CD14-positive monocyte (primary cell): ENCODE measurements at regions not wholly inside any gene's neighbourhood (a gene's known extent, or its start where the extent isn't known, plus 50 kb on each side); places are given as distances from the start of the nearest gene placed in this dataset.

Experiments used
- DNase-seq, 3 donors: peaks; one replicate each; pipeline ENCODE4 v3.0.0-alpha.2; 2011 to 2022
- H2AFZ ChIP-seq: 2 replicates; pipeline ENCODE4 v1.6.0; 2012; ENCODE audit warnings: mild to moderate bottlenecking, low read depth, low read length, inconsistent platforms; ENCODE audit not compliant: insufficient read depth, poor library complexity, severe bottlenecking
- H3K27ac ChIP-seq, 2 donors: 1 replicate in 1 of 2; 2 replicates in 1 of 2; pipeline ENCODE4 v1.5.1; 2012 to 2013; ENCODE audit warnings: low read length in 2 of 2, control low read depth in 1 of 2, inconsistent platforms in 1 of 2, low read depth in 1 of 2, mild to moderate bottlenecking in 1 of 2
- H3K27me3 ChIP-seq, 2 donors: one replicate each; pipeline versions ENCODE4 v1.6.0 to v1.6.1; 2011 to 2013; ENCODE audit warnings: low read length in 2 of 2; ENCODE audit not compliant: control insufficient read depth in 2 of 2, insufficient read depth in 2 of 2
- H3K36me3 ChIP-seq, 2 donors: replicated peaks in 1 of 2; 1 replicate in 1 of 2; 2 replicates in 1 of 2; pipeline versions ENCODE4 v1.5.1 to v1.6.1; 2012 to 2013; ENCODE audit warnings: low read length in 2 of 2, control low read depth in 1 of 2, inconsistent platforms in 1 of 2, mild to moderate bottlenecking in 1 of 2; ENCODE audit not compliant: insufficient read depth in 2 of 2, control insufficient read depth in 1 of 2
- H3K4me1 ChIP-seq, 2 donors: 1 replicate in 1 of 2; 2 replicates in 1 of 2; pipeline versions ENCODE4 v1.5.1 to v1.6.1; 2012 to 2013; ENCODE audit warnings: low read length in 2 of 2, control low read depth in 1 of 2, inconsistent platforms in 1 of 2, mild to moderate bottlenecking in 1 of 2, moderate library complexity in 1 of 2; ENCODE audit not compliant: insufficient read depth in 2 of 2, control insufficient read depth in 1 of 2
- H3K4me2 ChIP-seq: replicated peaks from 2 replicates; pipeline ENCODE3; 2012; ENCODE audit warnings: low read length, moderate library complexity, mild to moderate bottlenecking; ENCODE audit not compliant: poor library complexity, severe bottlenecking; ENCODE audit errors: extremely low read depth
- H3K4me3 ChIP-seq, 3 experiments: fragments of 200-600 bp in 1 of 3; sonication (generic) in 1 of 3; replicated peaks in 1 of 3; 1 replicate in 2 of 3; 2 replicates in 1 of 3; pipeline ENCODE4 v1.5.1; 2011 to 2013; ENCODE audit warnings: low read length in 3 of 3, mild to moderate bottlenecking in 3 of 3, control low read depth in 2 of 3, low read depth in 2 of 3, inconsistent platforms in 1 of 3, moderate library complexity in 1 of 3
- H3K79me2 ChIP-seq: 2 replicates; pipeline ENCODE4 v1.6.0; 2012; ENCODE audit warnings: mild to moderate bottlenecking, control low read depth, inconsistent platforms, low read length, moderate library complexity; ENCODE audit not compliant: insufficient read depth
- H3K9ac ChIP-seq: 2 replicates; pipeline ENCODE4 v1.6.0; 2017; ENCODE audit warnings: low read length, mild to moderate bottlenecking; ENCODE audit not compliant: insufficient read depth, poor library complexity, severe bottlenecking
- H3K9me3 ChIP-seq, 2 donors: replicated peaks in 1 of 2; 1 replicate in 1 of 2; 2 replicates in 1 of 2; pipeline versions ENCODE4 v1.5.1 to v1.6.1; 2012 to 2013; ENCODE audit warnings: low read length in 2 of 2, control low read depth in 1 of 2; ENCODE audit not compliant: control insufficient read depth in 1 of 2, insufficient read depth in 1 of 2
- H4K20me1 ChIP-seq: 2 replicates; pipeline ENCODE4 v1.6.0; 2012; ENCODE audit warnings: mild to moderate bottlenecking, low read length, control low read depth, moderate library complexity; ENCODE audit not compliant: insufficient read depth
- H3K27ac Mint-ChIP-seq, 7 donors: one replicate each; pipeline ENCODE4 v1.8.0; 2020; ENCODE audit warnings: mild to moderate bottlenecking in 7 of 7, mixed read lengths in 7 of 7, moderate library complexity in 6 of 7, inconsistent platforms in 2 of 7
- H3K27me3 Mint-ChIP-seq, 3 donors: one replicate each; pipeline ENCODE4 v1.8.0; 2021 to 2022; ENCODE audit warnings: low read depth in 3 of 3, mild to moderate bottlenecking in 3 of 3, mixed read lengths in 3 of 3, moderate library complexity in 3 of 3, inconsistent platforms in 1 of 3
- H3K36me3 Mint-ChIP-seq, 2 donors: one replicate each; pipeline ENCODE4 v1.8.0; 2020; ENCODE audit warnings: mixed read lengths in 2 of 2, inconsistent platforms in 1 of 2, mild to moderate bottlenecking in 1 of 2
- H3K4me1 Mint-ChIP-seq: one replicate; pipeline ENCODE4 v1.8.0; 2020; ENCODE audit warnings: mild to moderate bottlenecking, mixed read lengths
- H3K4me3 Mint-ChIP-seq, 2 donors: one replicate each; pipeline ENCODE4 v1.8.0; 2020; ENCODE audit warnings: mild to moderate bottlenecking in 2 of 2, mixed read lengths in 2 of 2, moderate library complexity in 1 of 2
- H3K9me3 Mint-ChIP-seq, 7 donors: one replicate each; pipeline ENCODE4 v1.8.0; 2020 to 2022; ENCODE audit warnings: mixed read lengths in 7 of 7, mild to moderate bottlenecking in 6 of 7, moderate library complexity in 6 of 7, inconsistent platforms in 2 of 7
- WGBS: methylation state at CpG from one replicate; pipeline ENCODE4 v1.1.5; 2013; ENCODE audit warnings: missing lambda C conversion rate; ENCODE audit not compliant: insufficient coverage; 5-methylcytosine and 5-hydroxymethylcytosine counted together
- intact Hi-C, 2 donors: fragments of 100-400 bp; cut with micrococcal nuclease; formaldehyde crosslinking; loops; one replicate each; pipeline versions ENCODE4 v1.15.0 to v1.15.1; 2023
- TF ChIP-seq, protein P1 (sequence below): fragments of 200-600 bp; IDR thresholded peaks from one replicate; pipeline ENCODE4 v1.8.0; 2022; ENCODE audit warnings: antibody characterized with exemption, mild to moderate bottlenecking

DNA sequence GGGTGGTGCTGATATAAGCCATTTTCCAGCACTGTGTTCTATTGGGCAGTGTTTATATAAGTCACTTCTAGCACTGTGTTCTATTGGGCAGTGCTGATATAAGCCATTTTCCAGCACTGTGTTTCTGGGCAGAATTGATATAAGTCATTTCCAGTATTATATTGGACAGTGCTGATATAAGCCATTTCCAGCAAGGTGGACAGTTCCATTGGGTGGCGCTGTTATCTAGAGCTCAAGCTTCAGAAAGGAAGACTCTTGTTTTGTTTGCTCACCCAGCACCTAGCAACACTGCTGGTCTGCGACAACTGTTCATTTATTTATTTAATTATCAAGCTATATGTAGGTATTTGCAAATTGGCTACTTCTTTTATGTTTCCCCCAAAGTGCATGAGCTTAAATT is 690.3 kb downstream of the AACS start:
- Histone ChIP-seq H3K4me1 (no peaks in the 10 kb centered on the region), H3K9ac (no peak overlapping the region), H3K79me2 (no peaks in the 10 kb centered on the region), H3K27ac (no peak overlapping the region), H3K9me3 (no peaks in the 10 kb centered on the region), H2AFZ (no peak overlapping the region), H3K4me3 (no peak overlapping the region), H4K20me1 (no peaks in the 10 kb centered on the region), H3K27me3 (no peaks in the 10 kb centered on the region), H3K36me3 (no peaks in the 10 kb centered on the region), H3K4me2 (no peak overlapping the region)
- no CpG with 5 or more reads among the region's 2 CpGs for WGBS
- Mint-ChIP-seq H3K9me3 (peaks cover 0 to 16% (median 2%) of the 10 kb centered on the region in 7 donors), H3K4me1 (no peaks in the 10 kb centered on the region), H3K36me3 (no peaks in the 10 kb centered on the region), H3K27ac (no peak overlapping the region), H3K27me3 (no peaks in the 10 kb centered on the region), H3K4me3 (no peak overlapping the region)
- TF ChIP-seq, protein P1, sequence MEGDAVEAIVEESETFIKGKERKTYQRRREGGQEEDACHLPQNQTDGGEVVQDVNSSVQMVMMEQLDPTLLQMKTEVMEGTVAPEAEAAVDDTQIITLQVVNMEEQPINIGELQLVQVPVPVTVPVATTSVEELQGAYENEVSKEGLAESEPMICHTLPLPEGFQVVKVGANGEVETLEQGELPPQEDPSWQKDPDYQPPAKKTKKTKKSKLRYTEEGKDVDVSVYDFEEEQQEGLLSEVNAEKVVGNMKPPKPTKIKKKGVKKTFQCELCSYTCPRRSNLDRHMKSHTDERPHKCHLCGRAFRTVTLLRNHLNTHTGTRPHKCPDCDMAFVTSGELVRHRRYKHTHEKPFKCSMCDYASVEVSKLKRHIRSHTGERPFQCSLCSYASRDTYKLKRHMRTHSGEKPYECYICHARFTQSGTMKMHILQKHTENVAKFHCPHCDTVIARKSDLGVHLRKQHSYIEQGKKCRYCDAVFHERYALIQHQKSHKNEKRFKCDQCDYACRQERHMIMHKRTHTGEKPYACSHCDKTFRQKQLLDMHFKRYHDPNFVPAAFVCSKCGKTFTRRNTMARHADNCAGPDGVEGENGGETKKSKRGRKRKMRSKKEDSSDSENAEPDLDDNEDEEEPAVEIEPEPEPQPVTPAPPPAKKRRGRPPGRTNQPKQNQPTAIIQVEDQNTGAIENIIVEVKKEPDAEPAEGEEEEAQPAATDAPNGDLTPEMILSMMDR = no peak
- no peak for DNase-seq
- intact Hi-C loops = no loop called here

DNA sequence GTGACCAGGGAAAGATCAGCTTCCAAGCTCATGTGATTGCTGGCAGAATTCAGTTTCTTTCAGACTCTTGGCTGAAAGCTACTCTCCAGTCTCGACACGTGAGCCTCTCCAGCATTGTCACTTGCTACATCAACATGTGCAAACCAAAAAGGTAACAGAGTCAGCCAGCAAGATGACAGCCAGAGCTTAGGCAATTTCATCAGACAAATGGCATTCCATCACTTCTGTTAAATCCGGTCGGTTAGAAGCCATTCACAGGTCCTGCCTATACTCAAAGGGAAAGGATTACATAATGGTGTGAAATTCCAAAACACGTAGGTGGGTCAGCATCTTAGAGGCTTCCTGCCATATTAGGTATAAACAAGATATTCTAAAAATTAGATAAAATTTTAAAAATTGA is 700.9 kb downstream of the AACS start:
- H3K9ac ChIP-seq = no peak overlapping the region
- H3K27ac Mint-ChIP-seq = no peak overlapping the region
- no peaks in the 10 kb centered on the region for H3K9me3 ChIP-seq
- intact Hi-C loops = no loop called here
- 31% methylated on average over 3 of the region's 5 CpGs for WGBS
- no peak overlapping the region for H2AFZ ChIP-seq
- no peak overlapping the region for H3K4me3 Mint-ChIP-seq
- H3K27me3 ChIP-seq = no peaks in the 10 kb centered on the region
- H3K4me3 ChIP-seq = no peak overlapping the region
- H3K9me3 Mint-ChIP-seq = peaks cover 0 to 4% (median 0%) of the 10 kb centered on the region in 7 donors
- H3K4me1 ChIP-seq = no peaks in the 10 kb centered on the region
- no peak for DNase-seq
- no peaks in the 10 kb centered on the region for H4K20me1 ChIP-seq
- H3K27ac ChIP-seq = no peak overlapping the region
- no peaks in the 10 kb centered on the region for H3K4me1 Mint-ChIP-seq
- no peak overlapping the region for H3K4me2 ChIP-seq
- H3K27me3 Mint-ChIP-seq = peaks cover 0 to 2% (median 1%) of the 10 kb centered on the region in 3 donors
- no peaks in the 10 kb centered on the region for H3K79me2 ChIP-seq
- no peaks in the 10 kb centered on the region for H3K36me3 ChIP-seq
- TF ChIP-seq, protein P1 = no peak
- H3K36me3 Mint-ChIP-seq = no peaks in the 10 kb centered on the region
